ENCODE measurements at regions not wholly inside any gene's neighbourhood (a gene's known extent, or its start where the extent isn't known, plus 50 kb on each side); places are given as distances from the start of the nearest gene placed in this dataset.
"Not testable (repeated sequence)": the region's sequence is repeated elsewhere in the genome, so short reads cannot be mapped to it uniquely, and the experiment has no call there.

- no peak for TF ChIP-seq ZNF607 (CRISPR knock-in tag; IDR thresholded peaks at IDR 0.05; ENCODE audit: borderline replicate concordance)
- 0 out of 2 replicates have a peak, but pooled peaks have one; percentile 31 for TF ChIP-seq ZMYM2 (CRISPR knock-in tag; IDR thresholded peaks at IDR 0.05)
- TF ChIP-seq HNRNPH1 (optimal IDR thresholded peaks at IDR 0.05; ENCODE audit: low read depth, low read length) = no peak
- TF ChIP-seq, protein P1, sequence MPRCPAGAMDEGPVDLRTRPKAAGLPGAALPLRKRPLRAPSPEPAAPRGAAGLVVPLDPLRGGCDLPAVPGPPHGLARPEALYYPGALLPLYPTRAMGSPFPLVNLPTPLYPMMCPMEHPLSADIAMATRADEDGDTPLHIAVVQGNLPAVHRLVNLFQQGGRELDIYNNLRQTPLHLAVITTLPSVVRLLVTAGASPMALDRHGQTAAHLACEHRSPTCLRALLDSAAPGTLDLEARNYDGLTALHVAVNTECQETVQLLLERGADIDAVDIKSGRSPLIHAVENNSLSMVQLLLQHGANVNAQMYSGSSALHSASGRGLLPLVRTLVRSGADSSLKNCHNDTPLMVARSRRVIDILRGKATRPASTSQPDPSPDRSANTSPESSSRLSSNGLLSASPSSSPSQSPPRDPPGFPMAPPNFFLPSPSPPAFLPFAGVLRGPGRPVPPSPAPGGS (CRISPR knock-in tag; IDR thresholded peaks at IDR 0.05) = no peak
- TF ChIP-seq CEBPG (CRISPR knock-in tag; IDR thresholded peaks at IDR 0.05) = peak; percentile 58
- TF ChIP-seq GATA4 (IDR thresholded peaks at IDR 0.05; ENCODE audit: borderline replicate concordance, low read depth) = peak; percentile 52; the same call in 1 of the 2 replicates
- peak; percentile 50 for TF ChIP-seq ZFX (CRISPR knock-in tag; IDR thresholded peaks at IDR 0.05; ENCODE audit: low read depth)
- TF ChIP-seq ZSCAN31 (CRISPR knock-in tag; IDR thresholded peaks at IDR 0.05; ENCODE audit: low read depth) = no peak
- TF ChIP-seq SMARCE1 (IDR thresholded peaks at IDR 0.05; ENCODE audit: borderline replicate concordance) = no peak
- TF ChIP-seq ZNF331 (CRISPR knock-in tag; IDR thresholded peaks at IDR 0.05) = peak; percentile 65
- TF ChIP-seq, protein P2, sequence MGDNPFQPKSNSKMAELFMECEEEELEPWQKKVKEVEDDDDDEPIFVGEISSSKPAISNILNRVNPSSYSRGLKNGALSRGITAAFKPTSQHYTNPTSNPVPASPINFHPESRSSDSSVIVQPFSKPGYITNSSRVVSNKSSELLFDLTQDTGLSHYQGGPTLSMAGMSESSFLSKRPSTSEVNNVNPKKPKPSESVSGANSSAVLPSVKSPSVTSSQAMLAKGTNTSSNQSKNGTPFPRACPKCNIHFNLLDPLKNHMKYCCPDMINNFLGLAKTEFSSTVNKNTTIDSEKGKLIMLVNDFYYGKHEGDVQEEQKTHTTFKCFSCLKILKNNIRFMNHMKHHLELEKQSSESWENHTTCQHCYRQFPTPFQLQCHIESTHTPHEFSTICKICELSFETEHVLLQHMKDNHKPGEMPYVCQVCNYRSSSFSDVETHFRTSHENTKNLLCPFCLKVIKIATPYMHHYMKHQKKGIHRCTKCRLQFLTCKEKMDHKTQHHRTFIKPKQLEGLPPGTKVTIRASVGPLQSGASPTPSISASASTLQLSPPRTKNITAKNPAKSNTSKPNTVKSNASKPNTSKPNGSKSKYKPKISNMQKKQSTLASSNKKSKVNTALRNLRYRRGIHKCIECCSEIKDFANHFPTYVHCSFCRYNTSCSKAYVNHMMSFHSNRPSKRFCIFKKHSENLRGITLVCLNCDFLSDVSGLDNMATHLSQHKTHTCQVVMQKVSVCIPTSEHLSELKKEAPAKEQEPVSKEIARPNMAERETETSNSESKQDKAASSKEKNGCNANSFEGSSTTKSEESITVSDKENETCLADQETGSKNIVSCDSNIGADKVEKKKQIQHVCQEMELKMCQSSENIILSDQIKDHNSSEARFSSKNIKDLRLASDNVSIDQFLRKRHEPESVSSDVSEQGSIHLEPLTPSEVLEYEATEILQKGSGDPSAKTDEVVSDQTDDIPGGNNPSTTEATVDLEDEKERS (CRISPR knock-in tag; IDR thresholded peaks at IDR 0.05) = no peak
- TF ChIP-seq ZNF839 (CRISPR knock-in tag; IDR thresholded peaks at IDR 0.05; ENCODE audit: borderline replicate concordance) = no peak
- TF ChIP-seq RAD21 (CRISPR knock-in tag; IDR thresholded peaks at IDR 0.05) = 0 out of 2 replicates have a peak, but pooled peaks have one; percentile 12
- TF ChIP-seq MTA1 (CRISPR knock-in tag; IDR thresholded peaks at IDR 0.05; ENCODE audit: borderline replicate concordance) = peak; percentile 33; the same call in 1 of the 2 replicates
- TF ChIP-seq MEIS2 (CRISPR knock-in tag; IDR thresholded peaks at IDR 0.05) = 0 out of 2 replicates have a peak, but pooled peaks have one; percentile 61
- TF ChIP-seq ETV5 (CRISPR knock-in tag; IDR thresholded peaks at IDR 0.05; ENCODE audit: borderline replicate concordance) = peak; percentile 10; the same call in 1 of the 2 replicates
Observed at GRCh38 chr9:108775901-108776306, 79.9 kb downstream of the ACTL7B start (continued).

- not testable (repeated sequence) for BruUV-seq (replicated peaks)
Observed at GRCh38 chr9:108774088-108774487, 81.7 kb downstream of the ACTL7B start.

More at GRCh38 chr9:108774088-108774487, 81.7 kb downstream of the ACTL7B start:
- intact Hi-C loops (cut with micrococcal nuclease; ENCODE audit: unreplicated experiment) (loop anchor here (10.0 kb wide), 2 partner anchors 91 to 161 kb away; partner anchors contain the start of genes ABITRAM, ACTL7A and ELP1), in situ Hi-C loops (cut with HindIII; ENCODE audit: extremely low pct_ligation_motif_present, low pct_unique_long_range_greater_than_20kb) (loop anchor here (25.0 kb wide), 1 partner anchor 337 kb away; no protein-coding TSS in a partner anchor)
- DNase-seq (ENCODE audit: low spot score); H3K36me3 ChIP-seq (replicated peaks in 1 of 2; ENCODE audit: control insufficient read depth in 1 of 2, insufficient read depth in 2 of 2, low read length in 2 of 2); ATAC-seq; H3K27ac ChIP-seq (ENCODE audit: extremely low read length, insufficient read depth, low read length); H3K9ac ChIP-seq (ENCODE audit: insufficient read depth, low read depth, low read length); H2AFZ ChIP-seq (ENCODE audit: low read length); H4K20me1 ChIP-seq (ENCODE audit: insufficient read depth, low read length); H3K4me2 ChIP-seq (ENCODE audit: low read depth, low read length); POLR2A ChIA-PET; CTCF ChIA-PET (ENCODE audit: low intra/inter-chr PET ratio, low total read pairs); H3K9me3 ChIP-seq (ENCODE audit: low read length); FAIRE-seq; H3K27me3 ChIP-seq (ENCODE audit: control insufficient read depth in 1 of 2, insufficient read depth in 2 of 2, low read length in 2 of 2); H3K4me3 ChIP-seq (replicated peaks in 1 of 3; ENCODE audit: insufficient read depth in 1 of 3, low read depth in 2 of 3, low read length in 3 of 3); H3K79me2 ChIP-seq (ENCODE audit: insufficient read depth, low read length): not testable (repeated sequence)
- WGBS (ENCODE audit: low lambda C conversion rate) = 93% methylated on average over 7 of the region's 7 CpGs
- H3K4me1 ChIP-seq (ENCODE audit: insufficient read depth, low read length) = peaks cover 53% of the 10 kb centered on the region

Data from HepG2 (cell line).